BLaER1 treated with 17β-estradiol and CSF1 and Interleukin-3, amounts not matched to agents 10 nM and 100 nM (cell line): ENCODE measurements at regions not wholly inside any gene's neighbourhood (a gene's known extent, or its start where the extent isn't known, plus 50 kb on each side); places are given as distances from the start of the nearest gene placed in this dataset.
"Not testable (repeated sequence)": the region's sequence is repeated elsewhere in the genome, so short reads cannot be mapped to it uniquely, and the experiment has no call there.

ENCODE experiments used
- H3K27ac ChIP-seq, 11 experiments: shearing (Covaris generic); formaldehyde crosslinking; 2 replicates each; pipeline ENCODE4 v1.8.1; 2022
- H3K27me3 ChIP-seq, 11 experiments: shearing (Covaris generic); formaldehyde crosslinking; 2 replicates each; pipeline ENCODE4 v1.8.1; 2022
- H3K36me3 ChIP-seq, 11 experiments: shearing (Covaris generic); formaldehyde crosslinking; 2 replicates each; pipeline ENCODE4 v1.8.1; 2022
- H3K4me1 ChIP-seq, 10 experiments: shearing (Covaris generic); formaldehyde crosslinking; 2 replicates each; pipeline ENCODE4 v1.8.1; 2022
- H3K4me2 ChIP-seq, 11 experiments: shearing (Covaris generic); formaldehyde crosslinking; 2 replicates each; pipeline ENCODE4 v1.8.1; 2022
- H3K4me3 ChIP-seq, 10 experiments: shearing (Covaris generic); formaldehyde crosslinking; 2 replicates each; pipeline ENCODE4 v1.8.1; 2022
- H3K9ac ChIP-seq, 11 experiments: shearing (Covaris generic); formaldehyde crosslinking; 2 replicates each; pipeline ENCODE4 v1.8.1; 2022
- H3K9me3 ChIP-seq, 11 experiments: shearing (Covaris generic); formaldehyde crosslinking; replicated peaks in 1 of 11; 2 replicates each; pipeline ENCODE4 v1.8.1; 2022
- H4K20me1 ChIP-seq, 11 experiments: shearing (Covaris generic); formaldehyde crosslinking; 2 replicates each; pipeline ENCODE4 v1.8.1; 2022
- Cebpa-rat ChIP-seq, 11 experiments: shearing (Covaris generic); IDR thresholded peaks; 2 replicates each; pipeline ENCODE4 v1.8.1; 2022

DNA sequence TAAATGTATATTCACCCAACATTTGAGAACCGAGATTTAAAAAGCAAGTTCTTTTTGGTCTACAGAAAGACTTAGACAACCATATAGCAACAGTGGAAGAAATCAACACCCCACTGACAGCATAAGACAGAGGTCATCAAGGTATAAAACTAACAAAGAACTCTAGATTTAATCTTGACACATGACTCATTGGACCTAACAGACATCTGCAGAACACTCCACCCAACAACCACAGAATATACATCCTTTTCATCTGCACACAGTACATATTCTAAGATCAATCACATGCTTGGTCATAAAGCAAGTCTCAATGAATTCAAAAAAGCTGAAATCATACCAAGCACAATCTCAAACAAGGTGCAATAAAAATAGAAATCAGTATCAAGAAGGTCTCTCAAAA, 65.8 kb downstream of the SPIN4 start:
- no peak for TF ChIP-seq Cebpa-rat (IDR thresholded peaks at IDR 0.05)
- Histone ChIP-seq H3K27ac (no peak overlapping the region), H3K4me3 (no peak overlapping the region), H3K9ac (no peak overlapping the region), H4K20me1 (no peaks in the 10 kb centered on the region), H3K36me3 (no peaks in the 10 kb centered on the region), H3K9me3 (peaks cover 0 to 7% (median 4%) of the 10 kb centered on the region in 11 experiments; a peak in 8 of 22 replicates), H3K4me1 (peaks cover 0 to 4% (median 0%) of the 10 kb centered on the region in 10 experiments; a peak in 1 of 20 replicates), H3K27me3 (no peaks in the 10 kb centered on the region), H3K4me2 (no peak overlapping the region)

DNA sequence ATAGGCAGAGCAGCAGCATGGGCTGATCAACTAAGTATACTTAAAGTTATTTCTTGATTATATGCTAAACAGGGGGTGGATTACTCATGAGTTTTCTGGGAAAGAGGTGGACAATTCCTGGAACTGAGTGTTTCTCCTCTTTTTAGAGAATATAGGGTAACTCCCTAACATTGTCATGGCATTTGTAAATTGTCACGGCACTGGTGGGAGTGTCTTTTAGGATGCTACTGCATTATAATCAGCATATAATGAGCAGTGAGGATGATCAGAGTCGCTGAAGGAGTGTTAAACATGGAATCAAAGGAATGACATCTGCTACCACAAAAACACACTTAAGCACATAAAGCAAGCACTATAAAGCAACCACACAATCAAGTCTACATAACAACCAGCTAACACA, 66.5 kb downstream of the SPIN4 start:
- peaks cover 0 to 4% (median 0%) of the 10 kb centered on the region in 10 experiments; a peak in 1 of 20 replicates for H3K4me1 ChIP-seq
- H4K20me1 ChIP-seq = no peaks in the 10 kb centered on the region
- no peak overlapping the region for H3K9ac ChIP-seq
- no peaks in the 10 kb centered on the region for H3K36me3 ChIP-seq
- H3K4me2 ChIP-seq = no peak overlapping the region
- peaks cover 0 to 7% (median 4%) of the 10 kb centered on the region in 11 experiments; a peak in 8 of 22 replicates for H3K9me3 ChIP-seq
- H3K4me3 ChIP-seq = no peak overlapping the region
- TF ChIP-seq Cebpa-rat (IDR thresholded peaks at IDR 0.05) = no peak
- no peak overlapping the region for H3K27ac ChIP-seq
- no peaks in the 10 kb centered on the region for H3K27me3 ChIP-seq

DNA sequence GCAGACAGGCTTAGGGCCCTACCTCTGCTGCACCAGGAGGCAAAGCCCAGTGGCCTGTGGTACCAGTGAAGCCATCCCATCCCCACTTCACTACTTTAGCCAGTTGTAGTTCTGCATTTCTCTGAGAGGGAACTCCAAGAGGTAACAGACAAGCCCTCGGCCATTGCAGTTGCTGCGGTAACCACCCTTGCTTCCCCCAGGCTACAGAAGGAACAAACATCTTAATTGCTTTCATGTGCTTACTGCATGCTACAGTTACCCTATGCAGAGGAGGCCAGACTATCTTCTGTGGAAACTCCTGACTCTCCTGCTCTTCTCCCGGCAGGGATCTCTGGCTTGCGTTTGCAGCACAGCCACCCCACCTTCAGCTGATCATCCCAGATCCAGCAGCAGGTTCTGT, 67.8 kb downstream of the SPIN4 start:
- no peak overlapping the region for H3K27ac ChIP-seq
- no peaks in the 10 kb centered on the region for H3K36me3 ChIP-seq
- TF ChIP-seq Cebpa-rat (IDR thresholded peaks at IDR 0.05) = no peak
- H4K20me1 ChIP-seq = no peaks in the 10 kb centered on the region
- H3K9me3 ChIP-seq = peaks cover 0 to 7% (median 4%) of the 10 kb centered on the region in 11 experiments; a peak in 8 of 22 replicates
- no peak overlapping the region for H3K4me3 ChIP-seq
- no peak overlapping the region for H3K4me2 ChIP-seq
- no peaks in the 10 kb centered on the region for H3K27me3 ChIP-seq
- H3K9ac ChIP-seq = no peak overlapping the region
- H3K4me1 ChIP-seq = peaks cover 0 to 4% (median 0%) of the 10 kb centered on the region in 10 experiments; a peak in 1 of 20 replicates

DNA sequence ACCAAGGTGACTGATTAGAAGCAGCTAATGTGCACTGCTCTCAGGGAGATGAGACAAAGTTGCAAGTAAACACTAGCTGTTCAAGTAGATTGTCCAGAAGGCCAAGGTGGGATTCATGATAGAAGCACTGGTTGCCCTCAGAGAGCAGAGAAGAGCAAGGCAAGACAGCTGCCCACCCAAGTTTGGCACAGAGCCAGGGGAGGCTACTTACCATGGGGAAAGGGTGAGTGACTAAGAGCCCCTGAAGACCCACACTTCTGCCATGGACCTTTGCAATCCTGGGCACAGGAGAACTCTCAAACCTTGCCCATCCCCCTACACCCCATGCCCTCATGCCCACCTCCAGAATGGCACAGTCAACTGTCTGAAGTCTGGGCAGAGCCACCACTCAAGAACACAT, 68.3 kb downstream of the SPIN4 start:
- Histone ChIP-seq H3K27ac (no peak overlapping the region), H3K27me3 (no peaks in the 10 kb centered on the region), H3K4me2 (0 out of 22 replicates have a peak overlapping the region, but pooled peaks of 1 of the 11 experiments have one; percentile 5), H4K20me1 (no peaks in the 10 kb centered on the region), H3K4me1 (peaks cover 0 to 6% (median 1%) of the 10 kb centered on the region in 10 experiments; a peak in 5 of 20 replicates), H3K36me3 (no peaks in the 10 kb centered on the region), H3K9ac (no peak overlapping the region), H3K4me3 (no peak overlapping the region), H3K9me3 (peaks cover 0 to 7% (median 4%) of the 10 kb centered on the region in 11 experiments; a peak in 8 of 22 replicates)
- TF ChIP-seq Cebpa-rat (IDR thresholded peaks at IDR 0.05) = no peak

DNA sequence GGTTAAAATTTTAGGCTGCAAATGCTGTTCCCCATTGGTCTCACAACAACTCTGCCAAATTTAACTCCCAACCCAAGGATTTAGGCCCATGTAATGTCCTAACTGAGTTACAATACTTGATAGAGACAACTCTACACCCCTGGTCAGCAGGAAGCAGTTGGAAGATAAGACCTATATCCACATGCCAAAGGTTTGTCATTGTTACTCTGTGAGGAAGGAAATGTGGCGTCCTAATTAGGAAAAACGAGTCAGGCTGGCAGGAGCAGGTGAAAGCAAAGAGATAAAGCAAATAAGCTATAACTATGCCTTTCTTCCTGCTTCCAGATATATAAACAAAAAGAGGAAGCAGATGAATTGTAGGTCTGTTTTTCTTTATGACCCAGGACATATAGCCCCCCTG, 69.1 kb downstream of the SPIN4 start:
- TF ChIP-seq Cebpa-rat (IDR thresholded peaks at IDR 0.05) = no peak
- H3K27ac ChIP-seq = no peak overlapping the region
- H3K9ac ChIP-seq = no peak overlapping the region
- no peaks in the 10 kb centered on the region for H3K27me3 ChIP-seq
- no peak overlapping the region for H3K4me3 ChIP-seq
- H3K4me2 ChIP-seq = peak overlapping the region in 1 of 11 experiments; percentile 5; a peak in 1 of 22 replicates
- peaks cover 0 to 7% (median 4%) of the 10 kb centered on the region in 11 experiments; a peak in 8 of 22 replicates for H3K9me3 ChIP-seq
- peaks cover 0 to 14% (median 8%) of the 10 kb centered on the region in 10 experiments; a peak in 9 of 20 replicates for H3K4me1 ChIP-seq
- no peaks in the 10 kb centered on the region for H3K36me3 ChIP-seq
- no peaks in the 10 kb centered on the region for H4K20me1 ChIP-seq

DNA sequence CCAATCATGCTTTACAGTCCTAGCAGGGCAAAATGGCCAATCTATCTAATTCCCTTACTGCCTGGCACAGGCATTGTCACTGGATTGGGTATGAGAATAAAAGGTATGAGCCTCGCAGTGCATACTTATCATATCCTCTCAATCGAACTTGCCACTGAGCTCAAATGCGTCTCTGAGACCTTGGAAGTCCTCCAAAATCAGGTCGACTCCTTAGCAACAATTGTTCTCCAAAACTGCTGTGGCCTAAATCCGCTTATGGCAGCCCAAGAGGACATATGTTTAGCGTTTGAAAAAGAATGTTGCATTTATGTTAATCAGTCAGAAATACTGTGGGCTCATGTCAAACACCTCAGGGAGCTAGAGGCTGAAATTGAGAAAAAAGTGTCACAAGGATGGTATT, 69.7 kb downstream of the SPIN4 start:
- Histone ChIP-seq H3K4me1 (peaks cover 0 to 20% (median 11%) of the 10 kb centered on the region in 10 experiments; a peak in 9 of 20 replicates), H3K9ac (no peak overlapping the region), H3K27me3 (no peaks in the 10 kb centered on the region), H3K27ac (no peak overlapping the region), H3K4me2 (no peak overlapping the region), H4K20me1 (no peaks in the 10 kb centered on the region), H3K4me3 (no peak overlapping the region), H3K9me3 (peaks cover 0 to 6% (median 2%) of the 10 kb centered on the region in 11 experiments; a peak in 8 of 22 replicates), H3K36me3 (no peaks in the 10 kb centered on the region)
- TF ChIP-seq Cebpa-rat (IDR thresholded peaks at IDR 0.05) = no peak

DNA sequence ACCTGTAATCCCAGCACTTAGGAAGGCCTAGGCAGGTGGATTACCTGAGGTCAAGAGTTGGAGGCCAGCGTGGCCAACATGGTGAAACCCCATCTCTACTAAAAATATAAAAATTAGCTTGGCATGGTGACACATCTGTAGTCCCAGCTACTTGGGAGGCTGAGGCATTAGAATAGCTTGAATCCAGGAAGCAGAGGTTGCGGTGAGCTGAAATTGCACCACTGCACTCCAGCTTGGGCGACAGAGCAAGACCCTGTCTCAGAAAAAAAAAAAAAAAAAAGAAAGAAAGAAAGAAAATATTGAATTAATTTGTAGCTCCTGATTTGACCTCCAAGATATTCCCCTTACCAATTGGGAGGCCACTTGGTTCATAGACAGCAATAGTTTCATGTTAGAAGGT, 73.7 kb downstream of the SPIN4 start:
- H3K4me3 ChIP-seq, H4K20me1 ChIP-seq, H3K27me3 ChIP-seq, H3K9me3 ChIP-seq, H3K36me3 ChIP-seq, H3K9ac ChIP-seq: not testable (repeated sequence)
- Histone ChIP-seq H3K4me1 (peaks cover 0 to 22% (median 11%) of the 10 kb centered on the region in 10 experiments; a peak in 9 of 20 replicates), H3K4me2 (peak overlapping the region in 8 of 11 experiments; percentile 11 to 37 (median 23); a peak in 14 of 22 replicates), H3K27ac (peak overlapping the region in 7 of 11 experiments; percentile 38 to 61 (median 59); a peak in 13 of 22 replicates)
- TF ChIP-seq Cebpa-rat (IDR thresholded peaks at IDR 0.05) = peak in 3 of 11 experiments; percentile 10 to 63 (median 51); a peak in 3 of 22 replicates

DNA sequence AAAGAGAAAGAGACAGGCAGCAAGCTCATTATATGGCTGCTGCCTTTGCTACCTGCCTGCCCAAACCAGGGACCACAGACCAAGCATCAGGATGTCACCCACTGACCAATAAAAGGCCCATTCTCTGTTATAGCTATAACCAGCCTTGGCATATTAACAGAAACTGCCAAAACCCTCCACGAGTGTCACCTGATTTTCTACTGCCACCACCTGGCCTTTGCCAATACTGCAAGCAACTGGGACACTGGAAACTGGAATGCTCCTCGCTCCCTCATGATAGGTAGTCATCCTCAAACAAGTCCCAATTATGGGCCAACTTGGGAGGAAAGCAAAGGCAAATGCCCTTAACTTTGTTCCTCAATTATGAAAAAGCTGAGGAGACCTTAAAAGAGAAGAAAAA, 76.0 kb downstream of the SPIN4 start:
- H4K20me1 ChIP-seq = no peaks in the 10 kb centered on the region

DNA sequence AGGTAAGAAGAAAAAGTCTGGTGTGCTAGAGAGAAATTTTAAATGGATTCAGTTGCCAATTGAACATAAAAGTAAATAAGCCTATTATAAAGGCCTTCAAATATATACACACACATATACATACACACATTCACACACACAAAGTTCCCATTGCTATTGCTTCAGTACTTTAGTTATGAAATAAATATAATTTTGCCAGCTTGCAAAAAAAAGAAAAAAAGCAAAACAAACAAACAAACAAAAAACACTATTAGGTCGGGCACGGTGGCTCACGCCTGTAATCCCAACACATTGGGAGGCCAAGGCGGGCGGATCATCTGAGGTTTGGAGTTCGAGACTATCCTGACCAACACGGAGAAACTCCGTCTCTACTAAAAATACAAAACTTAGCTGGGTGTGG, 80.3 kb downstream of the SPIN4 start:
- Histone ChIP-seq H3K9ac (no peak overlapping the region), H4K20me1 (no peaks in the 10 kb centered on the region), H3K4me1 (no peaks in the 10 kb centered on the region), H3K9me3 (peaks cover 0 to 8% (median 0%) of the 10 kb centered on the region in 11 experiments; a peak in 3 of 22 replicates), H3K4me3 (no peak overlapping the region), H3K4me2 (no peak overlapping the region), H3K36me3 (no peaks in the 10 kb centered on the region), H3K27me3 (no peaks in the 10 kb centered on the region), H3K27ac (no peak overlapping the region)
- TF ChIP-seq Cebpa-rat (IDR thresholded peaks at IDR 0.05) = no peak

More for the DNA sequence above, 76.0 kb downstream of the SPIN4 start:
- Histone ChIP-seq H3K4me3 (no peak overlapping the region), H3K36me3 (no peaks in the 10 kb centered on the region), H3K27ac (no peak overlapping the region), H3K4me2 (no peak overlapping the region), H3K9me3 (no peaks in the 10 kb centered on the region), H3K27me3 (no peaks in the 10 kb centered on the region), H3K9ac (no peak overlapping the region), H3K4me1 (peaks cover 0 to 22% (median 11%) of the 10 kb centered on the region in 10 experiments; a peak in 8 of 20 replicates)
- no peak for TF ChIP-seq Cebpa-rat (IDR thresholded peaks at IDR 0.05)

DNA sequence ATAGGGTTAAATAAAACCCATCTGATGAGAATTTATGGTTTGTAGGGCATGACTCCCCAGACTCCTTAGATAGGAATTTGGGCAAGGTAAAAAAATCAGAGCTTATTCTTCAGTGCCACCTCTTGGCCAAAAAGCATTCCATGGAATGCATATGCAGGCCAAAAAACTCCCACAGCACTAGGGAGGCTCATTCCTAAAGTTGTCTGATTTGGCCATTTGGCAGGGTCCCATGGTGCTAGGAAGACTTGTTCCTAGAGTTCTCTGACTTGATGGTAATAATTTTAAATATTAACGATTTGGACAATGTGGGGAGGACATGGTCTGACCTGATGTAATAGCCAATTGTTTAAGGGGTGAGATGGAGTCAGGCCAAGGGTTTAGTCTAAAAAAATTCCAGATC, 93.0 kb downstream of the SPIN4 start:
- H3K4me3 ChIP-seq = no peak overlapping the region
- no peak overlapping the region for H3K27ac ChIP-seq
- H4K20me1 ChIP-seq = no peaks in the 10 kb centered on the region
- peaks cover 0 to 8% (median 0%) of the 10 kb centered on the region in 11 experiments; a peak in 6 of 22 replicates for H3K9me3 ChIP-seq
- no peaks in the 10 kb centered on the region for H3K36me3 ChIP-seq
- H3K9ac ChIP-seq = no peak overlapping the region
- no peak for TF ChIP-seq Cebpa-rat (IDR thresholded peaks at IDR 0.05)
- H3K4me2 ChIP-seq = no peak overlapping the region
- no peaks in the 10 kb centered on the region for H3K27me3 ChIP-seq
- no peaks in the 10 kb centered on the region for H3K4me1 ChIP-seq
